ENCODE measurements at regions not wholly inside any gene's neighbourhood (a gene's known extent, or its start where the extent isn't known, plus 50 kb on each side); places are given as distances from the start of the nearest gene placed in this dataset.

- in situ Hi-C loops (cut with MboI; ENCODE audit: low sequenced_read_pairs in 4 of 4), result no loop called here
- H3K36me3 ChIP-seq, result no peaks in the 10 kb centered on the region
- no peaks in the 10 kb centered on the region for H3K9me3 ChIP-seq
- H3K4me3 ChIP-seq, result no peak overlapping the region
- intact Hi-C loops (cut with DNase I; ENCODE audit: low total_unique reads), result no loop called here
- H3K27ac ChIP-seq, result no peak overlapping the region
- ATAC-seq (no peak), DNase-seq (no peak)
- H3K27me3 ChIP-seq, result no peaks in the 10 kb centered on the region
- H3K4me1 ChIP-seq, result no peaks in the 10 kb centered on the region
- TF ChIP-seq POLR2A (IDR thresholded peaks at IDR 0.05) (no peak), CTCF (IDR thresholded peaks at IDR 0.05 in 4 of 5, conservative IDR thresholded peaks at IDR 0.05 in 1 of 5) (no peak)
These were observed 306.7 kb upstream of the TBC1D5 start for GRCh38 chr3:18049096-18049495.

DNA sequence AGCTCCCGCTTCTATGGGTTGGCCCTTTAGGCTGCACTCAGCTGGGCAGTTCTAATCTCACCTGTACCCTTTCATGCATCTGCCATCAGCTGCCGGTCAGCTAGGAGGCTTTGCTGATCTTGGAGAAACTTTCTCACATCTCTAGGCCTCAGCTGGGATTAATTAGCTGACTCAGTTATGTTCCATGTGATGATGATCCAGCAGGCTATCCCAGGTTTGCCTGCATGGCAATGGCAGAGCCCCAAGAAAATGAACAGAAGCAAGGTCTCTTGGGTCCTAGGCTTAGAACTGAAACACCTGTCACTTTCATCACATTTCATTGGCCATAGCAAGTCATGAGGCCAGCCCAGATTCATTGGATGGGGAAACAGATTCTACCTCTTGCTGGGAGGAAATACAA lies 304.6 kb upstream of the TBC1D5 start:
- TF ChIP-seq POLR2A (IDR thresholded peaks at IDR 0.05), result no peak
- no peak for TF ChIP-seq CTCF (IDR thresholded peaks at IDR 0.05 in 4 of 5, conservative IDR thresholded peaks at IDR 0.05 in 1 of 5)
- intact Hi-C loops (cut with DNase I; ENCODE audit: low total_unique reads) (no loop called here), in situ Hi-C loops (cut with MboI; ENCODE audit: low sequenced_read_pairs in 4 of 4) (no loop called here)
- no peak for ATAC-seq
- H3K4me1 ChIP-seq, result no peaks in the 10 kb centered on the region
- H3K27me3 ChIP-seq, result no peaks in the 10 kb centered on the region
- H3K9me3 ChIP-seq, result no peaks in the 10 kb centered on the region
- H3K4me3 ChIP-seq, result no peak overlapping the region
- no peaks in the 10 kb centered on the region for H3K36me3 ChIP-seq
- H3K27ac ChIP-seq, result no peak overlapping the region
- no peak for DNase-seq

GRCh38 chr3:18046131-18046915 lies 303.9 kb upstream of the TBC1D5 start:
- DNase-seq (no peak), ATAC-seq (no peak)
- in situ Hi-C loops (cut with MboI; ENCODE audit: low sequenced_read_pairs in 4 of 4) (no loop called here), intact Hi-C loops (cut with DNase I; ENCODE audit: low total_unique reads) (no loop called here)
- H3K4me3 ChIP-seq, result no peak overlapping the region
- no peaks in the 10 kb centered on the region for H3K9me3 ChIP-seq
- no peaks in the 10 kb centered on the region for H3K36me3 ChIP-seq
- no peaks in the 10 kb centered on the region for H3K4me1 ChIP-seq
- H3K27ac ChIP-seq, result no peak overlapping the region
- H3K27me3 ChIP-seq, result no peaks in the 10 kb centered on the region
- no peak for TF ChIP-seq POLR2A (IDR thresholded peaks at IDR 0.05)
- no peak for TF ChIP-seq CTCF (IDR thresholded peaks at IDR 0.05 in 4 of 5, conservative IDR thresholded peaks at IDR 0.05 in 1 of 5)

DNA sequence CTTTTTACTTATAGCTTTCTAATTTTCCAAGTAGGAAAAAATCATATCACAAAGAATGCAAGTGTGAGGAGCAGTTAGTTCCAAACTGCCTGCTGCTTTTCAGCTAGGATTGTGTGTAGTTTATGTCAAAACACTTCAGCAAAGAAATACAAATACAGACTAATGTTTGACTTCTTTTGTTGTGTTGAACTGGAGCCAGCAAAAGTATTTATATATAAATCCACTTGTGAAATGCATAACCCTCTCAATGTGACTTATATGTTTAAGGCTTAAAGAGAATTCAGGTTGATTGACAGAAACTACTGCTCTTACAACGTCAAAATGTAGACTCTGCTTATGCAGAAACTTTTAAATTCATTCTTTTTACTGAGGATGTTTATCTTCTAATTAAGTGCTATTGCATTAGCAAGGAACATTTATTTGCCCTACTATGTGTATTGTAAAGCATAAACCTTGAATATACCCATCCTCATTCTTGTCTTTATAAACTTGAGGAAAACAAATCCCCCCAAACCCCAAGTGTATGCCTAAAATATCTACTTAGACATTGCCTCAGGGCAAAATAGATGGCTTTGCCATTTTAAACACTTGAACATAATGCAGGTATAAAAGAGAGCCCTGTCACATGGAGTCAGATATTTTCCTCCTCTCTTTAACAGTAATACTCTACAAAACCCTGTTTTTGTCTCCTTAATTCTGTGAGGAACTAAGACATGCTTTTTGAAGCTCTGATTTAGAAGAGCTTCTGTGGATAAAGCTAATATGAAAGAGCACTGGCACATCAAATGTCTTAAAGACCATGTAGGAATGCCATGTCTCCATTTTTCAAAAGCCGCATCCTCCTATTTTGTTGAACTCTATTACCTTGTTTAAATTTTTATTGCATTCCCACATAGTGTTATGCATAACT lies 302.8 kb upstream of the TBC1D5 start:
- H3K4me3 ChIP-seq, result no peak overlapping the region
- TF ChIP-seq POLR2A (IDR thresholded peaks at IDR 0.05) (no peak), CTCF (IDR thresholded peaks at IDR 0.05 in 4 of 5, conservative IDR thresholded peaks at IDR 0.05 in 1 of 5) (no peak)
- in situ Hi-C loops (cut with MboI; ENCODE audit: low sequenced_read_pairs in 4 of 4) (no loop called here), intact Hi-C loops (cut with DNase I; ENCODE audit: low total_unique reads) (no loop called here)
- no peaks in the 10 kb centered on the region for H3K27me3 ChIP-seq
- H3K4me1 ChIP-seq, result no peaks in the 10 kb centered on the region
- ATAC-seq (no peak), DNase-seq (no peak)
- no peak overlapping the region for H3K27ac ChIP-seq
- no peaks in the 10 kb centered on the region for H3K9me3 ChIP-seq
- no peaks in the 10 kb centered on the region for H3K36me3 ChIP-seq
